ENCODE measurements at regions not wholly inside any gene's neighbourhood (a gene's known extent, or its start where the extent isn't known, plus 50 kb on each side); places are given as distances from the start of the nearest gene placed in this dataset.

GRCh38 chr20:22403632-22404361 lies 180.6 kb downstream of the FOXA2 start:
- DNase-seq = no peak

- no peak for DNase-seq
Measured at GRCh38 chr20:22403022-22403631, 181.2 kb downstream of the FOXA2 start.

DNA sequence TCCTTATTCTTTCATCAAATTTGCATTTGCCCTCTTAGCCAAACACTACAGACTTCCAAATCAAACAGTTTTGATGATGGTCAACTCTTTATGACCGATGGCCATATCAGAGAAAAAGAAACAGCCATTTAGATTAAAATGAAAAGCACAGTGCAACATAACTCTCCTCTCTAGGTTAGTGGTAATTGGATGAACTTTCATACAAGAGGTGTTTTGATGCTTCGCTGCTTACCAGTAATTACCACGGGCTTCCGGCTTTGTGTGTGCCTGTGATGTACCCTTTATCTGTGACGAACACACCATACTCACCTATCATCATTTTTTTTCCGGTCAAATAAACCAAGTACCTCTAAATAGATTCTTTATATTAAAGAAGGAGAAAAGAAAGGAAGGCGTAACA lies 181.8 kb downstream of the FOXA2 start:
- no peak for DNase-seq

DNA sequence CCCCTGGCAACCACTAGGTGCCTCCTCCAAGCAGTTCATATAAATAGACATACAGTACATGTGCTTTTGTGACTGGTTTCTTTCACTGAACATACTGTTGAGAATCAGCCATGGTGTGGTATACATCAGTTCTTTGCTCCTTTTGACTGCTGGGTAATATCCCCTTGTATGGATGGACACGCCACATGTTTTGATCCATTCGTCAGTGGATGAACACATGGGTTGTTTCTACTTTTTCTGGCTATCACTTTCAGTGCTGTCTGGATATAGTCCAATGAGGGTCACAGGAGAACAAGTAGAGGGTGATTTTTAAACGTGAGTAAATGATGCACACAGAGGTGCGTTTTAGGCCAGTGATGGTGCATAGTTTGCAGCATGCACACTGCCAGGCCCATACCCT lies 183.9 kb downstream of the FOXA2 start:
- DNase-seq = no peak

GRCh38 chr20:22394583-22394982 lies 189.8 kb downstream of the FOXA2 start:
- no peak for DNase-seq

- DNase-seq = no peak
Measured at GRCh38 chr20:22390543-22390903, 193.8 kb downstream of the FOXA2 start.

DNA sequence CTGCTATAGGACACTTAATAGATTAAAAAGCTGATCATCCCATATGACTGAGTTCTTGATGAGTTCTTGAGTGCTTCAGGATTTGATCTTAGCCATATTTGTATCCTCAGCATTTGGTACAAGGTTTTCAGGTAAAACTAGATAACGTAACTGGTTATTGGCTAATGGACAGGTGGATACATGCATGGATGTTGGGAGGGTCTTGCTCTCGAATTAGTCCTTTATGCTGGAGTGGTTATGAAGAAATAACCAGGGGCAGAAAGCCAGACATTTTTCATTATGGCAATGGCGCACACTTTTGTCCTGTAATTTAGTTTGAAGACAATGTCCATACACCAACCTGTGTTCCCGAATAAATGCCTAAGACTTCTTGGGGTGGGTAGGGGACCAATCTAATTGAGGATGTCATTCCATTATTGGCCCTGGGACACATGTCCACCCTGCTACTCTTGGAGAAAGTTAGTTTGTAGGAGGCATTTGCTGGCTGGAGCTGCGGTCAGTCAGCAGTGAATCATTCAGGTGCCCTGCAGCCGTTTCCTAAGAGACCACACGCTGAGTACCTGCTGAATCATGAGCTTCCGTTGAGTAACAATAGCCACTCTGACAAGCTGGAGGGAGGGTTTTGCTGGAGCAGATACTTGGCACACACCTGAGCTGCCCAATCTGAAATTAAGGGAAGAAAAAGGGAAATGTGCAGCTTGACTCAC lies 194.4 kb downstream of the FOXA2 start:
- no peak for DNase-seq

- DNase-seq = no peak
Measured at GRCh38 chr20:22387452-22387851, 196.9 kb downstream of the FOXA2 start.

- DNase-seq = no peak
Measured at GRCh38 chr20:22386306-22386623, 198.1 kb downstream of the FOXA2 start.

GRCh38 chr20:22385602-22386305 lies 198.6 kb downstream of the FOXA2 start:
- no peak for DNase-seq

DNA sequence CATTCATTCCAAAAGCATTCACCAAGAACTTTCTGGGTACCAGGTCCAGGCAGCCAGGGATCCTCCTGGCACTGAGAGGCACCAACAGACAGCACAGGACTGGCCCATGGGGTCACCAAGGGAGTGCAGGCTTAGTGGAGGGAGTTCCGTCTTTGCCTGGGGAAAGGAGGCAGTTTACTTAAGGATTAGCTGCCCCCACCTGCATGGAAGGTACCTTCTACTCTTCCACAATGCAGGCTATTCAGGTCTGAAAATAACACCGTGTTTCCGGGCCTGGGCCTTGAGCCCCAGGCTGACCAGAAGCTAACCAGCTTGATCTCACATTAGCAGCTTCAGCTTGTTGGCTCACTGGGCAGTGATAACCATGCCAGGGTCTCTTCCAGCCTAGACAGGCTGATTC lies 199.4 kb downstream of the FOXA2 start:
- DNase-seq = no peak

GRCh38 chr20:22383156-22383555 lies 201.2 kb downstream of the FOXA2 start:
- DNase-seq = no peak

DNA sequence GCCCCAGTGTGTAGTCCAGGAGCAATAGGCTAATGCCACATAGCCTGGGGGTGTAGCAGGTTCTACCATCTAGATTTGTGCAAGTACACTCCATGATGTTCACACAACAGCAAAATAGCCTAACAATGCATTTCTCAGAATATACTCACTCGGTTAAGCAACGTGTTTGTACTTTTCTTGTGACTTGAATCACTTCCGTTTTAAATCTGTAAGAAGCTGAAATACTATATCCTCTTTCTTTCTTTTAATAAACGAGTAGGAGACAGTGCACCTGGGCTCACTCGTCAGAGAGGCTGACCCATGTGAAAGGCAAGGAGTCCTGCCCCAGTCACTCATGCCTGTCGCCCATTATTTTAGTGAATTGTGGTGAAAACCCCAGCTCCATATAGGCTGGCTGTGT lies 201.6 kb downstream of the FOXA2 start:
- no peak for DNase-seq

DNA sequence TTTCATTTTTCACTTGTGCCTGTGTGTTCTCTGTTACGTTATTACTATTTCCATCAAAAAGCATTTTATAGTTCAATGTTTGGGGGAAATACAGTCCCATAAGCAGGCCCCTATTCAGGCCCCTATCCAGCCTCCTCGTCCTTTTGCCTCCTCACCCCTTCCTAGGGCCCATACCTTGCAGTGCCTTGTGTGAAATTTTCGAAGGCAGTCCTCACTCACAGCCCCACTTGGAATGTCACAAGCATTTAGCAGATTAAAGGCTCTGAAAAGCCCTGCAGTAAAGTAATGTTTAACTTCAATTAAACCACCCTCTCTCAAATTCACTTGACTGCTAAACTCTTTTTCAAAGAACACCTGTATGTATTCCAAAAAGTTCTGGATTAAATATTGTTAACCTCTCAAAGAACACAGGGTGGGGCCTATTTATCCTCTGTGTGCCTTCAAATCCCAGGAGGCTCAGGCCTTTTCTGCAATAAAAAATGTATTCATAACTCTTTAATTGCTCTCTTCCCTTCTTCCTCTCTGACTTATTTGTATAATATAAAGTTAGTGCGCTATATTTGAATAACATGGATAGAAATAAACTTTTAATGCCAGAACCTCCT lies 202.5 kb downstream of the FOXA2 start:
- no peak for DNase-seq

DNA sequence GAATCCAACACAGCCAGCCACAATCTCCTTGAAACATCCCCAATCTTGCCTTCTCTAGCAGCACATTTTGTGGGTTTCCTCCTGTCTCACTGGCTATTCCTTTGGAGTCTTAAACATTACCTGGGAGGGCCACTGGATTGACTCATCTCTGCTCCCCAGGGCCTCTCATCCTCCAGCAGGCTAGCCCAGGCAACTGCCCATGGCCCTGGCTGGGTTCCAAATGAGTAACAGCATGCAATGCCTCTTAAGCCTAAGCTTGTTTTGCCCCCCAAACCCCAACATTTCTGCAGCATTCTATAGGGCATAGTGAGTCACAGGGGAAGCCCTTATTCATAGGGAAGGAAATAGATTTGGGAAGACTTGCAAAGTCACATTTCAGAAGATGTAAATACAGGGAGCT lies 204.9 kb downstream of the FOXA2 start:
- DNase-seq = no peak

DNA sequence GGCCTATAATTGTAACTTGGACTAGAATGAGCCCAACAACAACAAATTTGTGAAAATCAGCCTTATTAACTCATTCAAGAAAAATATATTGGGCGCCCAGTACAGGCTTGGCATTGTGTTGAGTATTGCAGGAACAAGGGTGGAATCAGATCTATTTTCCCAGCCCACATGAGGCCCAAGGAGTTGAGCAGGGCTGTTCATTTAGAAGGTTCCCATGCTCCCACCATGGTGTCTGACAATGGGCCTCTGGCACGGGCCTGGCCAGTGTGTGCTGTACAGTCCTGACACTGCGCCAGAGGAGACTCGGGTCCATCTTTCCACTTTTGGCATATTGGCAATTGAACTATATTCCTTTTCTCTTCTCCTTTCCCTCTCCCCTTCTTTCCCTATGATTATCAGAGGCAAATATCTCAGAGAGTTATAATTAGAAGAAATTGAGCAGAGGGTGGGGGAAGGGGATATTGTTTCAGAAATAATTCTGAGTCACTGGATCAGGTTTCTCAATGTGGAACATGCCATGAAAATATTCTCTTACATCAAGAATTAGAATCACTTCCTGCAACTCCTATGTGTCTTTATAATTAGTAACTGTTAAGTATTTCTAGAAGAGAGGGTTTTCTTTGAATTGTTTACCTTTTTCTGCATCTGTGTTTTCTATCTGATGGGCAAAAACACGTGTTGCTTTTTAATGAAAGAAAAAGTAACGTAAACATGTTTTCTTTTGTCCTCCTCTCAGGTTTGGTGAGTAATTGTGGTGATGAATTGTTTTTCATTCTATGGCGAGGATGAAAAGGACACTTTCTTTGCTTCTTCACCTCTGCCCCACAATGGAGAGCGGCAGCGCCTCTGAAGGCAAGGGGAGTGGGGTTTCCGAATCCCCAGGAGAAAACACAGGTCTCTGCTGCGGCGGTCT lies 209.4 kb downstream of the FOXA2 start:
- no peak for DNase-seq

GRCh38 chr20:22374066-22374465 lies 210.3 kb downstream of the FOXA2 start:
- DNase-seq = no peak

DNA sequence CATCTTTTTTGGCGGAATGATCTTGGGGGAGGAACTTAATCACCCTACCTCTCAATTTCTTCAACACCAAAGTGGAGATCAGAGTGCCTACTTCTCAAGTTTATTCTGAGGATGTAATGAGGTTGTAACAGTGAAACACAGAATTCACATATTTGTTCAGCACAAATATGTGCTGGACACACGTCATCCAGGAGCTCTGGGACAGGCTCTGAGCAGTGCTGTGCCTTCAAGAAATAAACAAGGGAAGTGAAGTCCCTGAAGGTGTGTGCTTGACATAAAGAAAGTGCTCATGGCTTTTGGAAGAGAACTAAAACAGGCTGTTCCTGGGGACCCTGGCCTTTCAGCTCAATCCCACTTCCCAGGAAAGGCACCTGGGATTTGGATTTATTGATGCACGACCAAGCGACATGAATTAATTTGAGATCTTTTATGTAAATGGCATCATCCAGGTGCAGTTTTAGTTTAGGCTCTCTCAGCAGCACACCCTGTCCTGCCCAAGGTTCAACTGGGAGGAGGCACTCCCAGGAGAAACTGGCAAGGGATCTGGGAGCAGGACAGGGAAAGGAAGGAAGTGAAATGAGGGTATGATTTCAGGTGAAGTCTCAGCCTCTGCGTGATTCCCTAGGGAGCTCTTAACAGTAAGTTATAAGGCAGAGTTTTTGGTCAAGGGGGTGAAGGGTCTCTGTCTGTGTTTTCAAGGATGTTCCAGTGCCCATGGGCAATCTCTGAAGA lies 211.0 kb downstream of the FOXA2 start:
- no peak for DNase-seq

- DNase-seq = no peak
Measured at GRCh38 chr20:22371843-22372242, 212.5 kb downstream of the FOXA2 start.

DNA sequence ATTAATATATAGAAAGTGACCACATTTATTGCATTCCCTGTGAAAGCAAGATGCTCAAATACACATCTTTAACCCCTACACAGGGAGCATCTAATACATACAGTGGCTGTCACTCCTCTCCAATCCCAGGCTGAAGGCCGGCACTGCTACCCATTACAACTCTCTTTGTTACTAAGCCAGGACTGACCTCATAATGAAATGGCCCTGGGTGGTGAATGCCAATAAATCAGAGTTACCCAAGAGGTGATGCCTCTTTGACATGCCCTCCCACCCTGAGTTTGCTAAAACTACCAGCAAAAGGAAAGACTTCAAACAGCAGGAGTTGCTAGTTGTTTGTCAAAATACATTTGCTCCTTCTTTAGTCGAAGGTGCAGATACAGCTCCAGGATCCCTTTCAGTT lies 214.2 kb downstream of the FOXA2 start:
- DNase-seq = no peak

- DNase-seq = no peak
Measured at GRCh38 chr20:22369100-22369499, 215.3 kb downstream of the FOXA2 start.

- DNase-seq = no peak
Measured at GRCh38 chr20:22368235-22368634, 216.1 kb downstream of the FOXA2 start.

Measured in femur (tissue), 1 donor.